ENCODE measurements at regions not wholly inside any gene's neighbourhood (a gene's known extent, or its start where the extent isn't known, plus 50 kb on each side); places are given as distances from the start of the nearest gene placed in this dataset.

- intact Hi-C loops (cut with micrococcal nuclease; ENCODE audit: unreplicated experiment) = no loop called here
- no TSS peak for BruUV-seq (replicated peaks)
- TF ChIP-seq MLX (CRISPR knock-in tag; IDR thresholded peaks at IDR 0.05) = peak; percentile 96
- TF ChIP-seq ZNF574 (CRISPR knock-in tag; IDR thresholded peaks at IDR 0.05) = 0 out of 2 replicates have a peak, but pooled peaks have one; percentile 36
- TF ChIP-seq TFE3 (CRISPR knock-in tag; IDR thresholded peaks at IDR 0.05) = peak; percentile 64
- no peak for TF ChIP-seq NR2F6 (IDR thresholded peaks at IDR 0.05)
- TF ChIP-seq NR2F6 (CRISPR knock-in tag; IDR thresholded peaks at IDR 0.05) = peak; percentile 57
- no peak for TF ChIP-seq ZNF724P (CRISPR knock-in tag; IDR thresholded peaks at IDR 0.05; ENCODE audit: borderline replicate concordance)
- peak; percentile 24; the same call in 1 of the 2 replicates for TF ChIP-seq GATAD2A (CRISPR knock-in tag; IDR thresholded peaks at IDR 0.05)
- 0 out of 2 replicates have a peak, but pooled peaks have one; percentile 18 for TF ChIP-seq HNF1B (CRISPR knock-in tag; IDR thresholded peaks at IDR 0.05)
- no peak for TF ChIP-seq KDM5A (IDR thresholded peaks at IDR 0.05; ENCODE audit: borderline replicate concordance, low read length)
- no peak for TF ChIP-seq KDM3A (CRISPR knock-in tag; IDR thresholded peaks at IDR 0.05; ENCODE audit: low read depth)
- no peak for TF ChIP-seq MYPOP (CRISPR knock-in tag; IDR thresholded peaks at IDR 0.05)
- peak; percentile 44; the same call in 1 of the 2 replicates for TF ChIP-seq ZMYM4 (CRISPR knock-in tag; IDR thresholded peaks at IDR 0.05)
- peak; percentile 37; the same call in 1 of the 2 replicates for TF ChIP-seq RXRA (CRISPR knock-in tag; IDR thresholded peaks at IDR 0.05)
- no peak for TF ChIP-seq ZNF17 (CRISPR knock-in tag; IDR thresholded peaks at IDR 0.05)
- TF ChIP-seq XBP1 (CRISPR knock-in tag; IDR thresholded peaks at IDR 0.05) = no peak
- no peak for TF ChIP-seq PITX1 (CRISPR knock-in tag; IDR thresholded peaks at IDR 0.05)
- TF ChIP-seq TFDP1 (CRISPR knock-in tag; IDR thresholded peaks at IDR 0.05; ENCODE audit: borderline replicate concordance) = peak; percentile 19; the same call in 1 of the 2 replicates
Measured at GRCh38 chr10:94232711-94233383, 129.9 kb downstream of the NOC3L start.

More at GRCh38 chr10:94232711-94233383, 129.9 kb downstream of the NOC3L start:
- Histone ChIP-seq H3K4me2 (ENCODE audit: low read depth, low read length) (peak overlapping the region; percentile 13), H3K36me3 (replicated peaks in 1 of 2; ENCODE audit: control insufficient read depth in 1 of 2, insufficient read depth in 2 of 2, low read length in 2 of 2) (no peaks in the 10 kb centered on the region), H2AFZ (ENCODE audit: low read length) (no peak overlapping the region), H3K4me1 (ENCODE audit: insufficient read depth, low read length) (peaks cover 23% of the 10 kb centered on the region), H3K9ac (ENCODE audit: insufficient read depth, low read depth, low read length) (no peak overlapping the region), H4K20me1 (ENCODE audit: insufficient read depth, low read length) (no peaks in the 10 kb centered on the region), H3K4me3 (replicated peaks in 1 of 3; ENCODE audit: insufficient read depth in 1 of 3, low read depth in 2 of 3, low read length in 3 of 3) (no peak overlapping the region), H3K79me2 (ENCODE audit: insufficient read depth, low read length) (no peaks in the 10 kb centered on the region), H3K27ac (ENCODE audit: extremely low read length, insufficient read depth, low read length) (no peak overlapping the region), H3K27me3 (ENCODE audit: control insufficient read depth in 1 of 2, insufficient read depth in 2 of 2, low read length in 2 of 2) (no peaks in the 10 kb centered on the region), H3K9me3 (ENCODE audit: low read length) (no peaks in the 10 kb centered on the region)
- ATAC-seq (peak; percentile 93), DNase-seq (ENCODE audit: low spot score) (peak; percentile 25), FAIRE-seq (peak; percentile 65)
- CTCF ChIA-PET (ENCODE audit: low intra/inter-chr PET ratio, low total read pairs) = no interaction called here
- WGBS (ENCODE audit: low lambda C conversion rate) = 0% methylated on average over 1 of the region's 2 CpGs
- in situ Hi-C loops (cut with HindIII; ENCODE audit: extremely low pct_ligation_motif_present, low pct_unique_long_range_greater_than_20kb) = no loop called here
- POLR2A ChIA-PET = no interaction called here
